HEK293T (cell line): ENCODE measurements at regions not wholly inside any gene's neighbourhood (a gene's known extent, or its start where the extent isn't known, plus 50 kb on each side); places are given as distances from the start of the nearest gene placed in this dataset.

ENCODE experiments used
- BHLHE40 ChIP-seq: fragments of 450-650 bp; IDR thresholded peaks from 2 replicates; pipeline ENCODE4 v1.6.1; 2016; ENCODE audit warnings: mild to moderate bottlenecking, moderate library complexity, borderline replicate concordance
- CTBP1 ChIP-seq: fragments of 450-650 bp; IDR thresholded peaks from 2 replicates; pipeline ENCODE4 v1.6.1; 2016; ENCODE audit warnings: borderline replicate concordance
- ELF4 ChIP-seq: fragments of 450-650 bp; IDR thresholded peaks from 2 replicates; pipeline ENCODE4 v1.6.1; 2017; ENCODE audit warnings: antibody characterized with exemption
- FOXA1 ChIP-seq: fragments of 450-650 bp; IDR thresholded peaks from 2 replicates; pipeline ENCODE4 v1.6.1; 2016; ENCODE audit warnings: mild to moderate bottlenecking
- FOXK2 ChIP-seq: fragments of 450-650 bp; IDR thresholded peaks from 2 replicates; pipeline ENCODE4 v1.6.1; 2016; ENCODE audit warnings: mild to moderate bottlenecking
- FOXM1 ChIP-seq: fragments of 450-650 bp; IDR thresholded peaks from 2 replicates; pipeline ENCODE4 v1.6.1; 2017; ENCODE audit warnings: mild to moderate bottlenecking, borderline replicate concordance
- LEF1 ChIP-seq: fragments of 450-650 bp; IDR thresholded peaks from 2 replicates; pipeline ENCODE4 v1.6.1; 2017; ENCODE audit warnings: mild to moderate bottlenecking, borderline replicate concordance
- PKNOX1 ChIP-seq: fragments of 450-650 bp; IDR thresholded peaks from 2 replicates; pipeline ENCODE4 v1.6.1; 2016
- SP1 ChIP-seq: fragments of 450-650 bp; IDR thresholded peaks from 2 replicates; pipeline ENCODE4 v1.6.1; 2017
- SUZ12 ChIP-seq: fragments of 450-650 bp; IDR thresholded peaks from 2 replicates; pipeline ENCODE4 v1.6.1; 2016; ENCODE audit warnings: mild to moderate bottlenecking
- ZNF384 ChIP-seq: fragments of 450-650 bp; IDR thresholded peaks from 2 replicates; pipeline ENCODE4 v1.6.1; 2016

- no peak for TF ChIP-seq FOXK2
- no peak for TF ChIP-seq PKNOX1
- TF ChIP-seq BHLHE40 = no peak
- TF ChIP-seq ELF4 = no peak
- no peak for TF ChIP-seq SUZ12
- no peak for TF ChIP-seq LEF1
- no peak for TF ChIP-seq FOXM1
- no peak for TF ChIP-seq CTBP1
- no peak for TF ChIP-seq SP1
- no peak for TF ChIP-seq ZNF384
- no peak for TF ChIP-seq FOXA1
Measured at GRCh38 chr6:22825210-22825609, 255.8 kb downstream of the HDGFL1 start.
